ENCODE measurements at regions not wholly inside any gene's neighbourhood (a gene's known extent, or its start where the extent isn't known, plus 50 kb on each side); places are given as distances from the start of the nearest gene placed in this dataset.

DNA sequence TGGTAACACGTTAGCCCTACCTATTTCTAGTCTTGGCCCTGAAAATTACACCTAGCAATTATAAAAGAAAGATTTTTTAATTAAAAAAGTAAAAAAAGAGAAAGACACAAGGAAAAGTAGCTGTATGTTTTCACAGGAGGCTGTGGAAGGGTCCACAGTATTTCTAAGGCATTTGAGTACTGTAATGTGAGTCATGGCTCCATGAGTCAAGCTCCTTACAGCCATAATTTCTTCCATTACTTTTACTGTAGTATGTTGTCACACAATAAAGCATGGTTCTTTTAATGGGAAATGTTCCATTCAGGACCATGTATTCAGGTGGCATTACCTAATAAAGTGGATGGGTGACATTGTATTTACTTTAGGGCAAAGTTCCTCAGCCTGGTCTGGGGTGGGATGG lies 113.4 kb downstream of the GPR37 start:
- TF ChIP-seq, protein P1, sequence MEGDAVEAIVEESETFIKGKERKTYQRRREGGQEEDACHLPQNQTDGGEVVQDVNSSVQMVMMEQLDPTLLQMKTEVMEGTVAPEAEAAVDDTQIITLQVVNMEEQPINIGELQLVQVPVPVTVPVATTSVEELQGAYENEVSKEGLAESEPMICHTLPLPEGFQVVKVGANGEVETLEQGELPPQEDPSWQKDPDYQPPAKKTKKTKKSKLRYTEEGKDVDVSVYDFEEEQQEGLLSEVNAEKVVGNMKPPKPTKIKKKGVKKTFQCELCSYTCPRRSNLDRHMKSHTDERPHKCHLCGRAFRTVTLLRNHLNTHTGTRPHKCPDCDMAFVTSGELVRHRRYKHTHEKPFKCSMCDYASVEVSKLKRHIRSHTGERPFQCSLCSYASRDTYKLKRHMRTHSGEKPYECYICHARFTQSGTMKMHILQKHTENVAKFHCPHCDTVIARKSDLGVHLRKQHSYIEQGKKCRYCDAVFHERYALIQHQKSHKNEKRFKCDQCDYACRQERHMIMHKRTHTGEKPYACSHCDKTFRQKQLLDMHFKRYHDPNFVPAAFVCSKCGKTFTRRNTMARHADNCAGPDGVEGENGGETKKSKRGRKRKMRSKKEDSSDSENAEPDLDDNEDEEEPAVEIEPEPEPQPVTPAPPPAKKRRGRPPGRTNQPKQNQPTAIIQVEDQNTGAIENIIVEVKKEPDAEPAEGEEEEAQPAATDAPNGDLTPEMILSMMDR (IDR thresholded peaks at IDR 0.05; ENCODE audit: borderline replicate concordance, extremely low read depth, low read length, poor library complexity, severe bottlenecking) = no peak
- no peak for TF ChIP-seq EZH2 (IDR thresholded peaks at IDR 0.05; ENCODE audit: borderline replicate concordance, low read depth, low read length, severe bottlenecking)
